ENCODE measurements at regions not wholly inside any gene's neighbourhood (a gene's known extent, or its start where the extent isn't known, plus 50 kb on each side); places are given as distances from the start of the nearest gene placed in this dataset.

GRCh38 chr14:53766601-53767000, 190.0 kb downstream of the BMP4 start:
- Histone ChIP-seq H3K27me3 (ENCODE audit: control insufficient read depth, insufficient read depth, low read length) (no peaks in the 10 kb centered on the region), H3K79me2 (ENCODE audit: control insufficient read depth, insufficient read depth, low read length) (no peaks in the 10 kb centered on the region), H2AFZ (ENCODE audit: low read length) (no peak overlapping the region), H3K4me3 (replicated peaks in 1 of 4; ENCODE audit: control extremely low read depth in 1 of 4, insufficient read depth in 1 of 4, low read depth in 3 of 4, low read length in 4 of 4) (no peak overlapping the region), H3K4me2 (ENCODE audit: extremely low read depth, insufficient read depth, low read length) (no peak overlapping the region), H3K27ac (ENCODE audit: insufficient read depth, low read length) (no peak overlapping the region), H3K36me3 (ENCODE audit: control insufficient read depth, insufficient read depth, low read length) (no peaks in the 10 kb centered on the region), H3K9me3 (ENCODE audit: control insufficient read depth, insufficient read depth, low read depth, low read length) (no peaks in the 10 kb centered on the region), H3K4me1 (ENCODE audit: control insufficient read depth, extremely low read depth, insufficient read depth, low read length) (no peaks in the 10 kb centered on the region), H3K9ac (ENCODE audit: insufficient read depth, low read length) (no peak overlapping the region), H4K20me1 (ENCODE audit: control insufficient read depth, extremely low read depth, insufficient read depth, low read length) (no peaks in the 10 kb centered on the region)
- no peak for DNase-seq (ENCODE audit: low read depth in 2 of 2)
- TF ChIP-seq, protein P1, sequence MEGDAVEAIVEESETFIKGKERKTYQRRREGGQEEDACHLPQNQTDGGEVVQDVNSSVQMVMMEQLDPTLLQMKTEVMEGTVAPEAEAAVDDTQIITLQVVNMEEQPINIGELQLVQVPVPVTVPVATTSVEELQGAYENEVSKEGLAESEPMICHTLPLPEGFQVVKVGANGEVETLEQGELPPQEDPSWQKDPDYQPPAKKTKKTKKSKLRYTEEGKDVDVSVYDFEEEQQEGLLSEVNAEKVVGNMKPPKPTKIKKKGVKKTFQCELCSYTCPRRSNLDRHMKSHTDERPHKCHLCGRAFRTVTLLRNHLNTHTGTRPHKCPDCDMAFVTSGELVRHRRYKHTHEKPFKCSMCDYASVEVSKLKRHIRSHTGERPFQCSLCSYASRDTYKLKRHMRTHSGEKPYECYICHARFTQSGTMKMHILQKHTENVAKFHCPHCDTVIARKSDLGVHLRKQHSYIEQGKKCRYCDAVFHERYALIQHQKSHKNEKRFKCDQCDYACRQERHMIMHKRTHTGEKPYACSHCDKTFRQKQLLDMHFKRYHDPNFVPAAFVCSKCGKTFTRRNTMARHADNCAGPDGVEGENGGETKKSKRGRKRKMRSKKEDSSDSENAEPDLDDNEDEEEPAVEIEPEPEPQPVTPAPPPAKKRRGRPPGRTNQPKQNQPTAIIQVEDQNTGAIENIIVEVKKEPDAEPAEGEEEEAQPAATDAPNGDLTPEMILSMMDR (conservative IDR thresholded peaks at IDR 0.05 in 1 of 2, IDR thresholded peaks at IDR 0.05 in 1 of 2; ENCODE audit: low read depth in 1 of 2, low read length in 2 of 2) = no peak
- TF ChIP-seq EZH2 (IDR thresholded peaks at IDR 0.05; ENCODE audit: low read length, missing control alignments) = no peak

DNA sequence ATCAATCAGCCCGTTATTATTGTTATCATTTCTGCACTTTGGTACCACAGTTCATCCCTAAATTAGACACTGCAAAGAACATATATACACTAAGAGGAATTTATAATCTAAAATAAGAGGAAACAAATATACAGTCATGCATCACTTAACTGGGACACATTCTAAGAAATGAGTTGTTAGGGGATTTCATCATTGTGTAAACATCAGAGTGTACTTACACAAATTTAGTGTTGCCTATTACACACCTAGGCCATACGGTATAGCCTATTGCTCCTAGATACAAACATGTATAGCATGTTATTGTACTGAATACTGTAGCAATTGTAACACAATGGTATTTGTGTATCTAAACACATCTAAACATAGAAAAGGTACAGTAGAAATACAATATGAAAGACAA, 190.5 kb downstream of the BMP4 start:
- TF ChIP-seq EZH2 (IDR thresholded peaks at IDR 0.05; ENCODE audit: low read length, missing control alignments) = no peak
- TF ChIP-seq, protein P1 (conservative IDR thresholded peaks at IDR 0.05 in 1 of 2, IDR thresholded peaks at IDR 0.05 in 1 of 2; ENCODE audit: low read depth in 1 of 2, low read length in 2 of 2) = no peak
- H3K9ac ChIP-seq (ENCODE audit: insufficient read depth, low read length) = no peak overlapping the region
- no peaks in the 10 kb centered on the region for H4K20me1 ChIP-seq (ENCODE audit: control insufficient read depth, extremely low read depth, insufficient read depth, low read length)
- no peak for DNase-seq (ENCODE audit: low read depth in 2 of 2)
- no peak overlapping the region for H2AFZ ChIP-seq (ENCODE audit: low read length)
- no peak overlapping the region for H3K4me3 ChIP-seq (replicated peaks in 1 of 4; ENCODE audit: control extremely low read depth in 1 of 4, insufficient read depth in 1 of 4, low read depth in 3 of 4, low read length in 4 of 4)
- H3K9me3 ChIP-seq (ENCODE audit: control insufficient read depth, insufficient read depth, low read depth, low read length) = no peaks in the 10 kb centered on the region
- H3K27ac ChIP-seq (ENCODE audit: insufficient read depth, low read length) = no peak overlapping the region
- no peaks in the 10 kb centered on the region for H3K4me1 ChIP-seq (ENCODE audit: control insufficient read depth, extremely low read depth, insufficient read depth, low read length)
- no peaks in the 10 kb centered on the region for H3K36me3 ChIP-seq (ENCODE audit: control insufficient read depth, insufficient read depth, low read length)
- no peaks in the 10 kb centered on the region for H3K79me2 ChIP-seq (ENCODE audit: control insufficient read depth, insufficient read depth, low read length)
- H3K4me2 ChIP-seq (ENCODE audit: extremely low read depth, insufficient read depth, low read length) = no peak overlapping the region
- H3K27me3 ChIP-seq (ENCODE audit: control insufficient read depth, insufficient read depth, low read length) = no peaks in the 10 kb centered on the region

DNA sequence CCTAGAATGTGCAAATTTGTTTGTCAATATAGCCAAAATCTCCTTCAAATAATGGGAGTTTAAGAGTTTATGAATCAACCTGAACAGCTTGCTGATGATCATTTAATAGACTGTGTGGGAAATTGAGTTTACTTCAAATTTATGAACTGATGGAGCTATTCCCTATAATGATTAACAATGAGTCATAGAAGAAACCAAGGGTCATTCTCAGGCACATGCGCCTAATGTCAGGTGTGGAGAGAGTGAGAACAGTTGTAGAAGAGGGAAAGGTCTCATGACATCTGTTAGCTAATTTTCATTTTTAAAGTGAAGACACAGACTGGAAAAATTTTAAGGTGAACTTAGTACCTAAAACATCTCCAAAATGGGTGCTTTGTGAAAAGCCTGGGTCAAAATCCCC, 191.8 kb downstream of the BMP4 start:
- Histone ChIP-seq H3K9ac (ENCODE audit: insufficient read depth, low read length) (no peak overlapping the region), H3K27ac (ENCODE audit: insufficient read depth, low read length) (no peak overlapping the region), H3K36me3 (ENCODE audit: control insufficient read depth, insufficient read depth, low read length) (no peaks in the 10 kb centered on the region), H3K4me2 (ENCODE audit: extremely low read depth, insufficient read depth, low read length) (no peak overlapping the region), H3K4me3 (replicated peaks in 1 of 4; ENCODE audit: control extremely low read depth in 1 of 4, insufficient read depth in 1 of 4, low read depth in 3 of 4, low read length in 4 of 4) (no peak overlapping the region), H4K20me1 (ENCODE audit: control insufficient read depth, extremely low read depth, insufficient read depth, low read length) (no peaks in the 10 kb centered on the region), H3K9me3 (ENCODE audit: control insufficient read depth, insufficient read depth, low read depth, low read length) (no peaks in the 10 kb centered on the region), H3K4me1 (ENCODE audit: control insufficient read depth, extremely low read depth, insufficient read depth, low read length) (no peaks in the 10 kb centered on the region), H3K79me2 (ENCODE audit: control insufficient read depth, insufficient read depth, low read length) (no peaks in the 10 kb centered on the region), H2AFZ (ENCODE audit: low read length) (no peak overlapping the region), H3K27me3 (ENCODE audit: control insufficient read depth, insufficient read depth, low read length) (no peaks in the 10 kb centered on the region)
- TF ChIP-seq, protein P1 (conservative IDR thresholded peaks at IDR 0.05 in 1 of 2, IDR thresholded peaks at IDR 0.05 in 1 of 2; ENCODE audit: low read depth in 1 of 2, low read length in 2 of 2) = no peak
- no peak for TF ChIP-seq EZH2 (IDR thresholded peaks at IDR 0.05; ENCODE audit: low read length, missing control alignments)
- no peak for DNase-seq (ENCODE audit: low read depth in 2 of 2)

Measured in fibroblast of lung (primary cell).